HFFc6 (cell line): ENCODE measurements at regions not wholly inside any gene's neighbourhood (a gene's known extent, or its start where the extent isn't known, plus 50 kb on each side); places are given as distances from the start of the nearest gene placed in this dataset.

Experiments used
- DNase-seq: peaks from one replicate; pipeline ENCODE4 v3.0.0-alpha.2; 2018
- H3K27ac Mint-ChIP-seq: 2 replicates; pipeline ENCODE4 v1.8.0; 2020; ENCODE audit warnings: mild to moderate bottlenecking, mixed read lengths
- H3K27me3 Mint-ChIP-seq: 2 replicates; pipeline ENCODE4 v1.8.0; 2021; ENCODE audit warnings: mild to moderate bottlenecking, moderate library complexity, mixed read lengths; ENCODE audit not compliant: insufficient read depth
- H3K36me3 Mint-ChIP-seq: 2 replicates; pipeline ENCODE4 v1.8.0; 2021; ENCODE audit warnings: low read depth, mixed read lengths
- H3K4me1 Mint-ChIP-seq: 2 replicates; pipeline ENCODE4 v1.8.0; 2020; ENCODE audit warnings: low read depth, mixed read lengths
- H3K4me3 Mint-ChIP-seq: 2 replicates; pipeline ENCODE4 v1.8.0; 2020; ENCODE audit warnings: mild to moderate bottlenecking, moderate library complexity, mixed read lengths
- H3K9me3 Mint-ChIP-seq: 2 replicates; pipeline ENCODE4 v1.8.0; 2020; ENCODE audit warnings: mild to moderate bottlenecking, mixed read lengths
- CTCF ChIP-seq: fragments of 200-600 bp; sonication (generic); IDR thresholded peaks from 2 replicates; pipeline ENCODE4 v1.5.0; 2021; ENCODE audit warnings: antibody characterized with exemption, mild to moderate bottlenecking

GRCh38 chr21:41667136-41667535 is 99.7 kb downstream of the RIPK4 start:
- no peak for TF ChIP-seq CTCF
- DNase-seq = no peak
- no peak overlapping the region for H3K4me3 Mint-ChIP-seq
- H3K4me1 Mint-ChIP-seq = peaks cover 23% of the 10 kb centered on the region
- H3K9me3 Mint-ChIP-seq = no peaks in the 10 kb centered on the region
- H3K27me3 Mint-ChIP-seq = peaks cover 30% of the 10 kb centered on the region
- no peak overlapping the region for H3K27ac Mint-ChIP-seq
- no peaks in the 10 kb centered on the region for H3K36me3 Mint-ChIP-seq

- no peaks in the 10 kb centered on the region for H3K9me3 Mint-ChIP-seq
- DNase-seq = no peak
- no peak overlapping the region for H3K27ac Mint-ChIP-seq
- no peak for TF ChIP-seq CTCF
- no peaks in the 10 kb centered on the region for H3K36me3 Mint-ChIP-seq
- peaks cover 22% of the 10 kb centered on the region for H3K4me1 Mint-ChIP-seq
- H3K27me3 Mint-ChIP-seq = peaks cover 35% of the 10 kb centered on the region
- H3K4me3 Mint-ChIP-seq = no peak overlapping the region
These were observed 100.2 kb downstream of the RIPK4 start for GRCh38 chr21:41666641-41667081.

GRCh38 chr21:41665766-41666595 is 100.9 kb downstream of the RIPK4 start:
- no peaks in the 10 kb centered on the region; the same call in 1 of the 2 replicates for H3K36me3 Mint-ChIP-seq
- H3K27ac Mint-ChIP-seq = no peak overlapping the region
- H3K27me3 Mint-ChIP-seq = peaks cover 35% of the 10 kb centered on the region
- no peak for DNase-seq
- no peaks in the 10 kb centered on the region for H3K9me3 Mint-ChIP-seq
- H3K4me3 Mint-ChIP-seq = no peak overlapping the region
- no peak for TF ChIP-seq CTCF
- H3K4me1 Mint-ChIP-seq = peaks cover 15% of the 10 kb centered on the region

GRCh38 chr21:41664881-41665765 is 101.7 kb downstream of the RIPK4 start:
- H3K27ac Mint-ChIP-seq = peak overlapping the region; percentile 65
- peak overlapping the region; percentile 28; the same call in 1 of the 2 replicates for H3K4me3 Mint-ChIP-seq
- DNase-seq = peak; percentile 35
- H3K27me3 Mint-ChIP-seq = peaks cover 33% of the 10 kb centered on the region
- no peaks in the 10 kb centered on the region; the same call in 1 of the 2 replicates for H3K36me3 Mint-ChIP-seq
- H3K4me1 Mint-ChIP-seq = peaks cover 21% of the 10 kb centered on the region
- H3K9me3 Mint-ChIP-seq = no peaks in the 10 kb centered on the region
- TF ChIP-seq CTCF = no peak

- Mint-ChIP-seq H3K4me3 (no peak overlapping the region), H3K27me3 (peaks cover 26% of the 10 kb centered on the region), H3K4me1 (peaks cover 22% of the 10 kb centered on the region), H3K9me3 (no peaks in the 10 kb centered on the region), H3K36me3 (no peaks in the 10 kb centered on the region; the same call in 1 of the 2 replicates), H3K27ac (no peak overlapping the region)
- no peak for DNase-seq
- no peak for TF ChIP-seq CTCF
These were observed 102.8 kb downstream of the RIPK4 start for GRCh38 chr21:41663805-41664788.
